ENCODE measurements at regions not wholly inside any gene's neighbourhood (a gene's known extent, or its start where the extent isn't known, plus 50 kb on each side); places are given as distances from the start of the nearest gene placed in this dataset.

DNA sequence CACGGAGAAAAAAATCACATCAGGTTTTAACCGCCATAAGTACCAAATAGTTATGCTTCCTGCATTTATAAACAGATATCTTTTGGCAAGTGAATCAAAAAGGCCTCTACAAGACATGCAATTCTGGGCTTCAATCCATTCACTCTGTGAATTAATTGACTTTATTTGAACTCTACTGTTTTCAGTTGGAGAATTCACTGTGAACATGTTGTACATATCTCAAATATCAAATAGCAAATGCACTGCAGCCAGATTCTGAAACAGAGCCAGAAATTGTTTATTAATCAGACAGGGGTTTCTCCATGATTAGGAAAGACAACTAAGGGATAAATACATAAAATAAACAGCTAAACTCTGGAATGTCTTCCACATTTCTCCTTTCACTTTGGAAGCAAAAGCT, 445.4 kb upstream of the NFIA start:
- DNase-seq (ENCODE audit: low spot score), result no peak
- TF ChIP-seq, protein P1, sequence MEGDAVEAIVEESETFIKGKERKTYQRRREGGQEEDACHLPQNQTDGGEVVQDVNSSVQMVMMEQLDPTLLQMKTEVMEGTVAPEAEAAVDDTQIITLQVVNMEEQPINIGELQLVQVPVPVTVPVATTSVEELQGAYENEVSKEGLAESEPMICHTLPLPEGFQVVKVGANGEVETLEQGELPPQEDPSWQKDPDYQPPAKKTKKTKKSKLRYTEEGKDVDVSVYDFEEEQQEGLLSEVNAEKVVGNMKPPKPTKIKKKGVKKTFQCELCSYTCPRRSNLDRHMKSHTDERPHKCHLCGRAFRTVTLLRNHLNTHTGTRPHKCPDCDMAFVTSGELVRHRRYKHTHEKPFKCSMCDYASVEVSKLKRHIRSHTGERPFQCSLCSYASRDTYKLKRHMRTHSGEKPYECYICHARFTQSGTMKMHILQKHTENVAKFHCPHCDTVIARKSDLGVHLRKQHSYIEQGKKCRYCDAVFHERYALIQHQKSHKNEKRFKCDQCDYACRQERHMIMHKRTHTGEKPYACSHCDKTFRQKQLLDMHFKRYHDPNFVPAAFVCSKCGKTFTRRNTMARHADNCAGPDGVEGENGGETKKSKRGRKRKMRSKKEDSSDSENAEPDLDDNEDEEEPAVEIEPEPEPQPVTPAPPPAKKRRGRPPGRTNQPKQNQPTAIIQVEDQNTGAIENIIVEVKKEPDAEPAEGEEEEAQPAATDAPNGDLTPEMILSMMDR (IDR thresholded peaks at IDR 0.05; ENCODE audit: extremely low read depth, missing control alignments), result no peak

DNA sequence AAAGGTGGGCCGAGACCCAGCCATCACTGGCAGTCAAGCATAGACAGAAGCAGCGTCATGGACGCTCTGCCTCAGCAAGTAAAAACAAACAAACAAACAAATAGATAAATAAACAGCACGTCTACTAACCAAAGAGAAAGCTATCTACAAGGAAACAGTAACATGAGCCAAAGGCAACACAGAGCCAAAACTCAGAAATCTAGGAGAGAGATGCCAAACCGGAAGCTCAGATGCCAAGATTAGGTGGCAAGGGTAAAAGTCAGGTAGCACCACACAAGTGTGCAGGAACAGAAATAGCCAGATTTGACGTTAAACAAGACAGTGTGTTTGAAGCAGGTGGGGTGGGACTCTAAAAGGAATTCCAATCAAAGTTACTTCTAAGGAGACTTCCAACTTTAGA, 448.3 kb upstream of the NFIA start:
- TF ChIP-seq, protein P1 (IDR thresholded peaks at IDR 0.05; ENCODE audit: extremely low read depth, missing control alignments), result no peak
- DNase-seq (ENCODE audit: low spot score), result no peak

DNA sequence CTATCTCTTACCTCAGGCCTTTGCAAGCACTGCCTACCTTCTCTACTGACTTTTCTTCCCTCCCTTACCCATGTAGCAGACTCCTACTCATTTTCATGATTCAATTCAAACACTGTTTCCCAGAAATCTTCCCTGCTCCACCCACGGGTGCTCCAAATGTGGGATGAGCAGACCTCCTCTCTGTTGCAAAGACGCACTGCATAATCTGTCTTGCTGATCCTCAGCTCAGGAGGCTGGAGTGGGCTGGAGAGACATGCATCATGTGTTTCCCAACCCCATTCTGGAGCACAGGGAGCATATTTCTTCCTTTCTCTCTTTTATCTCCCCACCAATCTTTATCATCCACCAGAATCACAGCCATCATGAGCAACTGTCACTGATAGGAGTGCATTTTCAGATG, 459.9 kb upstream of the NFIA start:
- TF ChIP-seq, protein P1 (IDR thresholded peaks at IDR 0.05; ENCODE audit: extremely low read depth, missing control alignments), result no peak
- DNase-seq (ENCODE audit: low spot score), result no peak

DNA sequence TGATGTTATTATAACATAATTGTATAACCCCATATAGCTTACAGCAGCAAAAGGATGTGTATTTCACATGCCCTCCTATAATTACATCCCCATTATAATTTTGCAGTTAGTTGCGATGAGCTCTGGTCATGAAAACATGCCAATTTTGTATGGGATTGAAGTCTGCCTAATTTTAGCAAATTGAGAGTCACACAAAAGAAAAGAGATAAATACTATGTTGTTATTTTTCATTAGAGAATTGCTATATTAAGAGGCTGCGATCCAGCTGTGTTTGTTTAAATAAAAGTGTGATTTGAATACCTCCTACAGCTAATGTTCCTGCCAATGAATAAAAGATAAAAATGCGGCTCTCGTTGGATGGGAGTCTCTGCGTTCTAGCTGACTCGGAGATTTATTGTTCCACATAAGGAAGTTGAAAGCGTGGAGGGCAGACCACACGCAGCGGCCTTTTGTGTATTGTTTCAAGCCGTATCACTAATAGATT, 461.0 kb upstream of the NFIA start:
- TF ChIP-seq, protein P1 (IDR thresholded peaks at IDR 0.05; ENCODE audit: extremely low read depth, missing control alignments), result no peak
- no peak for DNase-seq (ENCODE audit: low spot score)

DNA sequence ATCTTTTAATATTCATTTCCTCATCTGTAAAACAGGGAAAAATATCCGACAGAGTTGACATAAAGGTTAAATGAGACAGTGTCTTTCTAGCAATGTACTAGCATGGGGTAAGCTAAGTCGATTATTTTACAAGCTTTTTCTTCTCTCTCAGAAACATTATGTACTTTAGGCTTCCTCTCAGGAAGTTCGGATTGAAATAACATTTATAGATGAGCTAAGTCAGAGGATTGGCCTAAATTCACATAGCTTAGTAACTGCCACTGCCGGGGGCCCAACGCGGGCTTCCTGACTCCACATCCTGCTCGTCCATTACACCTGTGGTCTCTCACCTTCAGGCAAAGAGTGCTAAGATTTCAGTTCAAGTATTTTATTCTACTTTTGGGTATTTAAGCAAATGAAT, 462.3 kb upstream of the NFIA start:
- TF ChIP-seq, protein P1 (IDR thresholded peaks at IDR 0.05; ENCODE audit: extremely low read depth, missing control alignments), result no peak
- no peak for DNase-seq (ENCODE audit: low spot score)

DNA sequence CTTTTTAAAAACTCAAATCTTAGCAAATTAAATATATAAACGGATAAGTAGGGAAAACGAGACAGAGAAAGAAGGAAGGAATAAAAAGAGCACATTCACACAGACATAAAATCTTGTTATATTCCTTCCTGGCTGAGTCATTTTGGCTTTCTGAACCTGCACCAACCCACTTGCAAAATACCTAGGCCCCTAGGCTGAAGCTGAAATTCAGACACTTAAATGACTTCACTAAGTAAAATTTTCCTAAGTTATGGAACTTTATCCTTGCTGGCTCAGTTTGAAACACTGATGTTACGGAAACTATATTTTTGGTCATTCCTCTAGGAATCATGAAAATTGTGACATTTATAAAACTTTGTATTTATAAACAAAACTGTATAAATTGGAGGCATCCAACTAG, 462.8 kb upstream of the NFIA start:
- TF ChIP-seq, protein P1 (IDR thresholded peaks at IDR 0.05; ENCODE audit: extremely low read depth, missing control alignments), result no peak
- no peak for DNase-seq (ENCODE audit: low spot score)

DNA sequence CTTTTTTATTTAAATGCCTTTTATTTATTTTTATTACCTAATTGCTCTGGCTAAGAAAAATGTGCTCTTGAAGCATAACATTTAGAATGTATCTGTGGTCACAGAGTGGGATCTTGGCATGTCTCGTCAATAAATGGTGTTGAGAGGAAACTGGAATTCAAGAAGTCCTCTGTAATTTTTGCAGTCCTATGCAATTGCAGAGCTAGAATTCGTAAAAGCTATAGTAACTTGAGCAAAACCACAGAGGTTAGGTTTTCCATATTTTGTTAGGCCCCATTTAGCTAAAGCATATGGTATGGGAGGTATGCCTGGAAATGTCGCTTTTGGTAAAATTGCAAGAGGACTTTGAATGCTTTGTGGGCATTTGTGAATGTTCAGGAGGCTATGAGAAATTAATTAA, 466.7 kb upstream of the NFIA start:
- DNase-seq (ENCODE audit: low spot score), result no peak
- TF ChIP-seq, protein P1 (IDR thresholded peaks at IDR 0.05; ENCODE audit: extremely low read depth, missing control alignments), result no peak
